Left ventricle myocardium inferior (tissue), 1 donor: ENCODE measurements at regions not wholly inside any gene's neighbourhood (a gene's known extent, or its start where the extent isn't known, plus 50 kb on each side); places are given as distances from the start of the nearest gene placed in this dataset.

ENCODE experiments used
- DNase-seq: peaks from one replicate; pipeline ENCODE4 v3.0.0-alpha.2; 2020
- H3K27ac ChIP-seq: fragments of 200-600 bp; replicated peaks from 2 replicates; pipeline ENCODE4 v1.8.0; 2021
- H3K27me3 ChIP-seq: fragments of 200-600 bp; 2 replicates; pipeline ENCODE4 v1.8.0; 2021; ENCODE audit warnings: low read depth
- H3K36me3 ChIP-seq: fragments of 200-600 bp; 2 replicates; pipeline ENCODE4 v1.8.0; 2021
- H3K4me1 ChIP-seq: fragments of 200-600 bp; 2 replicates; pipeline ENCODE4 v1.8.0; 2021
- H3K4me3 ChIP-seq: fragments of 200-600 bp; 2 replicates; pipeline ENCODE4 v1.8.0; 2021; ENCODE audit warnings: mild to moderate bottlenecking, moderate library complexity
- H3K9me3 ChIP-seq: fragments of 200-600 bp; replicated peaks from 2 replicates; pipeline ENCODE4 v1.8.0; 2021
- CTCF ChIP-seq: fragments of 200-600 bp; IDR thresholded peaks from 2 replicates; pipeline ENCODE4 v1.8.0; 2021; ENCODE audit warnings: antibody characterized with exemption, mild to moderate bottlenecking, borderline replicate concordance
- intact Hi-C: fragments of 100-400 bp; cut with micrococcal nuclease; formaldehyde crosslinking; loops from one replicate; pipeline ENCODE4 v1.11.0; 2022
- donor health status: DM: no; HTN: yes; CAD: no; lungs with severe emphysema.

GRCh38 chr10:10910634-10911033 lies 107.0 kb upstream of the CELF2 start:
- H3K27me3 ChIP-seq = no peaks in the 10 kb centered on the region
- intact Hi-C loops = no loop called here
- H3K9me3 ChIP-seq = no peaks in the 10 kb centered on the region
- no peak for DNase-seq
- no peak for TF ChIP-seq CTCF
- no peaks in the 10 kb centered on the region for H3K36me3 ChIP-seq
- peaks cover 45% of the 10 kb centered on the region for H3K4me1 ChIP-seq
- H3K4me3 ChIP-seq = no peak overlapping the region
- peak overlapping the region; percentile 88 for H3K27ac ChIP-seq

GRCh38 chr10:10911035-10911434 lies 106.6 kb upstream of the CELF2 start:
- Histone ChIP-seq H3K27ac (peak overlapping the region; percentile 88), H3K36me3 (no peaks in the 10 kb centered on the region), H3K4me3 (peak overlapping the region; percentile 51), H3K4me1 (peaks cover 46% of the 10 kb centered on the region), H3K27me3 (no peaks in the 10 kb centered on the region), H3K9me3 (no peaks in the 10 kb centered on the region)
- DNase-seq = no peak
- no peak for TF ChIP-seq CTCF
- intact Hi-C loops = no loop called here

- peak overlapping the region; percentile 51 for H3K4me3 ChIP-seq
- H3K36me3 ChIP-seq = no peaks in the 10 kb centered on the region
- intact Hi-C loops = no loop called here
- no peaks in the 10 kb centered on the region for H3K9me3 ChIP-seq
- H3K27ac ChIP-seq = peak overlapping the region; percentile 88
- no peak for TF ChIP-seq CTCF
- H3K4me1 ChIP-seq = peaks cover 46% of the 10 kb centered on the region
- DNase-seq = peak; percentile 60
- no peaks in the 10 kb centered on the region for H3K27me3 ChIP-seq
Observed at GRCh38 chr10:10911471-10911921, 106.2 kb upstream of the CELF2 start.

- Histone ChIP-seq H3K4me1 (peaks cover 56% of the 10 kb centered on the region), H3K36me3 (no peaks in the 10 kb centered on the region), H3K9me3 (no peaks in the 10 kb centered on the region), H3K4me3 (no peak overlapping the region), H3K27ac (peak overlapping the region; percentile 88), H3K27me3 (no peaks in the 10 kb centered on the region)
- DNase-seq = no peak
- intact Hi-C loops = no loop called here
- no peak for TF ChIP-seq CTCF
Observed at GRCh38 chr10:10914144-10914543, 103.5 kb upstream of the CELF2 start.

GRCh38 chr10:10915215-10915614 lies 102.5 kb upstream of the CELF2 start:
- no peaks in the 10 kb centered on the region for H3K36me3 ChIP-seq
- DNase-seq = no peak
- H3K27me3 ChIP-seq = no peaks in the 10 kb centered on the region
- no peaks in the 10 kb centered on the region for H3K9me3 ChIP-seq
- intact Hi-C loops = no loop called here
- H3K27ac ChIP-seq = peak overlapping the region; percentile 88
- peaks cover 56% of the 10 kb centered on the region for H3K4me1 ChIP-seq
- TF ChIP-seq CTCF = no peak
- no peak overlapping the region for H3K4me3 ChIP-seq

- Histone ChIP-seq H3K4me1 (peaks cover 42% of the 10 kb centered on the region), H3K27me3 (no peaks in the 10 kb centered on the region), H3K9me3 (no peaks in the 10 kb centered on the region), H3K4me3 (no peak overlapping the region), H3K36me3 (no peaks in the 10 kb centered on the region), H3K27ac (no peak overlapping the region)
- no peak for DNase-seq
- intact Hi-C loops = no loop called here
- TF ChIP-seq CTCF = no peak
Observed at GRCh38 chr10:10917031-10917430, 100.6 kb upstream of the CELF2 start.
